CD4-positive, CD25-positive, alpha-beta regulatory T cell (primary cell): ENCODE measurements at regions not wholly inside any gene's neighbourhood (a gene's known extent, or its start where the extent isn't known, plus 50 kb on each side); places are given as distances from the start of the nearest gene placed in this dataset.

Source experiments
- ATAC-seq, 2 donors: fragments of 150-1000 bp; cut with Tn5 transposase; one replicate each; pipeline ENCODE4 v1.10.0; 2021; ENCODE audit warnings: low read depth in 2 of 2, moderate number of reproducible peaks in 2 of 2, moderate library complexity in 1 of 2
- DNase-seq, 3 donors: peaks; one replicate each; pipeline versions ENCODE4 v3.0.0 to v3.0.0-alpha.2; 2012 to 2022; ENCODE audit warnings: mixed read lengths in 1 of 3
- H3K27ac ChIP-seq: one replicate; pipeline ENCODE4 v1.7.0; 2013; ENCODE audit warnings: mild to moderate bottlenecking, low read length; ENCODE audit not compliant: insufficient read depth, poor library complexity, severe bottlenecking
- H3K27me3 ChIP-seq: one replicate; pipeline ENCODE4 v1.7.0; 2013; ENCODE audit warnings: low read length; ENCODE audit not compliant: control insufficient read depth, insufficient read depth
- H3K36me3 ChIP-seq: one replicate; pipeline ENCODE4 v1.7.0; 2013; ENCODE audit warnings: mild to moderate bottlenecking, low read length, moderate library complexity; ENCODE audit not compliant: control insufficient read depth, insufficient read depth
- H3K4me1 ChIP-seq: 2 replicates; pipeline ENCODE4 v1.7.0; 2013; ENCODE audit warnings: mild to moderate bottlenecking, low read length; ENCODE audit not compliant: insufficient read depth, control insufficient read depth, poor library complexity, severe bottlenecking
- H3K4me3 ChIP-seq: one replicate; pipeline ENCODE4 v1.7.0; 2013; ENCODE audit warnings: low read depth, mild to moderate bottlenecking, low read length, moderate library complexity
- H3K9me3 ChIP-seq, 2 experiments: 1 replicate in 1 of 2; 2 replicates in 1 of 2; pipeline ENCODE4 v1.7.0; 2013; ENCODE audit warnings: low read length in 2 of 2, mild to moderate bottlenecking in 1 of 2, moderate library complexity in 1 of 2; ENCODE audit not compliant: control insufficient read depth in 2 of 2
- H3K27ac Mint-ChIP-seq, 3 donors: one replicate each; pipeline ENCODE4 v1.8.0; 2020 to 2022; ENCODE audit warnings: mild to moderate bottlenecking in 3 of 3, mixed read lengths in 3 of 3, moderate library complexity in 2 of 3
- H3K27me3 Mint-ChIP-seq: one replicate; pipeline ENCODE4 v1.8.0; 2022; ENCODE audit warnings: mild to moderate bottlenecking, mixed read lengths
- H3K36me3 Mint-ChIP-seq: one replicate; pipeline ENCODE4 v1.8.0; 2020; ENCODE audit warnings: mixed read lengths
- H3K4me1 Mint-ChIP-seq, 4 donors: one replicate each; pipeline ENCODE4 v1.8.0; 2020 to 2022; ENCODE audit warnings: mixed read lengths in 4 of 4, mild to moderate bottlenecking in 1 of 4
- H3K4me3 Mint-ChIP-seq, 4 donors: one replicate each; pipeline ENCODE4 v1.8.0; 2020 to 2022; ENCODE audit warnings: mild to moderate bottlenecking in 4 of 4, mixed read lengths in 4 of 4, moderate library complexity in 3 of 4
- H3K9me3 Mint-ChIP-seq, 7 donors: one replicate each; pipeline ENCODE4 v1.8.0; 2020 to 2022; ENCODE audit warnings: mixed read lengths in 7 of 7, mild to moderate bottlenecking in 3 of 7, moderate library complexity in 2 of 7

DNA sequence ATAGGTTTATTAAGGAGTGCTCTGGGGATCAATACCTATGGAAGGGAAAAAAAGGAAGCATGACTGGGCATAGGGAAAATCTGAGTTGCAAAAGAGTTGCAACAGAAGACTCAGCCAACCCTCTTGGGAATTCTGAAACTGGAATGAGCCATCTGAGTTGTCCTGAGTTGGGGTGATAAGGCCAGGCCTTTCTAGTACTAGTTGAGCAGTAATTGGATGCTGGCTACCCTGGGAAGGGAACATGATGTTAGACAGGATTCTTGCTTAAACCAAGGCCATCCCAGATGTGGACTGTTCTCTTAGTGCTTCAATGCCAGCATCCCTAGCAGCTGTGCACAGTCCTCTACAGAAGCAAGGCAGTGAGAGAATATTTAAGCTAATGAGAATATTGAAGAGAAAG is 348.8 kb upstream of the GULP1 start:
- Histone ChIP-seq H3K27ac (no peak overlapping the region), H3K27me3 (no peaks in the 10 kb centered on the region), H3K36me3 (no peaks in the 10 kb centered on the region), H3K4me3 (no peak overlapping the region), H3K9me3 (no peaks in the 10 kb centered on the region), H3K4me1 (no peaks in the 10 kb centered on the region)
- ATAC-seq, result no peak
- Mint-ChIP-seq H3K4me1 (no peaks in the 10 kb centered on the region), H3K27me3 (no peaks in the 10 kb centered on the region), H3K27ac (no peak overlapping the region), H3K9me3 (peaks cover 0 to 12% (median 0%) of the 10 kb centered on the region in 7 donors), H3K4me3 (no peak overlapping the region), H3K36me3 (no peaks in the 10 kb centered on the region)
- no peak for DNase-seq

DNA sequence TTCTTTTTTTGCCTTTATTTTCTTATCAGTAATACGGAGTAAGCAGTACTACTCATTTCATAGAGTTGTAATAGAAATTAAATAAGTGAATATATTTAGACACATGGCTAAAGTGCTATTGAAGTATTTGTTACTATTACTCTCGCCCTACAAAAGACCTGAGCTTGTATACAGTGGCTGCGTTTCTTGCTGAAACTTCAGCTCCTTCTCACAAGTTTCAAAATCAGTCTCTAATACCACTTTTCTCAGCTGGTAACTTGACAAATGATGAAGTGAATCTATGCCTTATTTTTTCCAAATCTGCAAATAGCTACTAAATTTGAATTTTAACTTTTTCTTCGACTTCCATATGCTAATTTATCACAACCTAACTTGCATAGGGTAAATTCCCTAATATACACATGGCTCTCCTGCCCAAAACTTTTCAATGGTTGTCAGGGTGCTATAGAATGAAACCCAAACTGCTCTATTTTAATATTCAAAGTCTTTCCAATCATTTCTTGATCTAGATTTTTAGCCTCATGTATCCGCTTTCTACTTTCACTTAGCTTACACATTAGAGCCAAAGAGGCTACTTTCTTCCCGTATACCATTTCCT is 347.8 kb upstream of the GULP1 start:
- Mint-ChIP-seq H3K27ac (no peak overlapping the region), H3K36me3 (no peaks in the 10 kb centered on the region), H3K4me1 (no peaks in the 10 kb centered on the region), H3K9me3 (peaks cover 0 to 12% (median 3%) of the 10 kb centered on the region in 7 donors), H3K27me3 (no peaks in the 10 kb centered on the region), H3K4me3 (no peak overlapping the region)
- no peak overlapping the region for H3K27ac ChIP-seq
- DNase-seq, result no peak
- no peak for ATAC-seq
- no peaks in the 10 kb centered on the region for H3K9me3 ChIP-seq
- no peaks in the 10 kb centered on the region for H3K36me3 ChIP-seq
- H3K27me3 ChIP-seq, result no peaks in the 10 kb centered on the region
- H3K4me1 ChIP-seq, result no peaks in the 10 kb centered on the region
- no peak overlapping the region for H3K4me3 ChIP-seq

- Mint-ChIP-seq H3K27ac (no peak overlapping the region), H3K4me3 (no peak overlapping the region), H3K36me3 (peaks cover 5% of the 10 kb centered on the region), H3K9me3 (peaks cover 3 to 28% (median 9%) of the 10 kb centered on the region in 7 donors), H3K27me3 (no peaks in the 10 kb centered on the region), H3K4me1 (no peaks in the 10 kb centered on the region)
- ATAC-seq (no peak), DNase-seq (no peak)
- no peak overlapping the region for H3K4me3 ChIP-seq
- no peaks in the 10 kb centered on the region for H3K4me1 ChIP-seq
- H3K9me3 ChIP-seq, result no peaks in the 10 kb centered on the region
- H3K27ac ChIP-seq, result no peak overlapping the region
- no peaks in the 10 kb centered on the region for H3K36me3 ChIP-seq
- H3K27me3 ChIP-seq, result no peaks in the 10 kb centered on the region
Measured at GRCh38 chr2:187949859-187950258, 341.8 kb upstream of the GULP1 start.

- Mint-ChIP-seq H3K27ac (no peak overlapping the region), H3K36me3 (peaks cover 5% of the 10 kb centered on the region), H3K4me3 (no peak overlapping the region), H3K4me1 (no peaks in the 10 kb centered on the region), H3K27me3 (no peaks in the 10 kb centered on the region), H3K9me3 (peaks cover 2 to 36% (median 9%) of the 10 kb centered on the region in 7 donors)
- Histone ChIP-seq H3K27ac (no peak overlapping the region), H3K4me1 (no peaks in the 10 kb centered on the region), H3K9me3 (no peaks in the 10 kb centered on the region), H3K36me3 (no peaks in the 10 kb centered on the region), H3K4me3 (no peak overlapping the region), H3K27me3 (no peaks in the 10 kb centered on the region)
- DNase-seq (no peak), ATAC-seq (no peak)
Measured at GRCh38 chr2:187951470-187952218, 340.0 kb upstream of the GULP1 start.

DNA sequence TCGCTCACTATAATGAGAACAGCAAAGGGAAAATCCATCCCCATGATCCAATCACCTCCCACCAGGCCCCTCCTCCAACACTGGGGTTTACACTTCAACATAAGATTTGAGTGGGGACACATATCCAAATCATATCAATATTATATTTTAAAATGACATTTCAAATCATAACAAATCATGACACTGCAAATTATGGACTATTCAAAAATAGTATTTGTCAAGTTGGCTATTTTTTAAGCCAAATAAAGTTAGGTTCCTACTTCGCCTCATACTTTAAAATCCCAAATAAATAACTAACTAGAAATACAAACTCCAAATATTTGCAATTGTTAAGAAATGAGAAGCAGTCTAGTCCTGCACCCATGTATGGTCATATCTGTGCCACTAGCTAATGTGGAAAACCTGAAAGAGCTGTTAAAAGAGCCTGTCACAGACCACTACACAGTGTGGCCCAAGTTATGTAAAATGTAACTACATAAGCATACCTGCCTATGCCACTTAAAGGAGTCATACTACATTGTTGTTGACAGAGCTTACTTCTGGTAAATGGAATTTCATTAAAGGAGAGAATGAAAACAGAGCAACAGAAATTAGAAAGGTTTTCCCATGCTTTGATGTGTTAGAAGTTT is 334.7 kb upstream of the GULP1 start:
- H3K27ac ChIP-seq, result no peak overlapping the region
- H3K9me3 Mint-ChIP-seq, result peaks cover 0 to 26% (median 7%) of the 10 kb centered on the region in 7 donors
- no peaks in the 10 kb centered on the region for H3K27me3 Mint-ChIP-seq
- no peaks in the 10 kb centered on the region for H3K4me1 ChIP-seq
- H3K27ac Mint-ChIP-seq, result no peak overlapping the region
- H3K36me3 Mint-ChIP-seq, result no peaks in the 10 kb centered on the region
- no peaks in the 10 kb centered on the region for H3K27me3 ChIP-seq
- DNase-seq, result no peak
- ATAC-seq, result no peak
- H3K36me3 ChIP-seq, result no peaks in the 10 kb centered on the region
- no peak overlapping the region for H3K4me3 ChIP-seq
- H3K4me1 Mint-ChIP-seq, result no peaks in the 10 kb centered on the region
- no peaks in the 10 kb centered on the region for H3K9me3 ChIP-seq
- no peak overlapping the region for H3K4me3 Mint-ChIP-seq

DNA sequence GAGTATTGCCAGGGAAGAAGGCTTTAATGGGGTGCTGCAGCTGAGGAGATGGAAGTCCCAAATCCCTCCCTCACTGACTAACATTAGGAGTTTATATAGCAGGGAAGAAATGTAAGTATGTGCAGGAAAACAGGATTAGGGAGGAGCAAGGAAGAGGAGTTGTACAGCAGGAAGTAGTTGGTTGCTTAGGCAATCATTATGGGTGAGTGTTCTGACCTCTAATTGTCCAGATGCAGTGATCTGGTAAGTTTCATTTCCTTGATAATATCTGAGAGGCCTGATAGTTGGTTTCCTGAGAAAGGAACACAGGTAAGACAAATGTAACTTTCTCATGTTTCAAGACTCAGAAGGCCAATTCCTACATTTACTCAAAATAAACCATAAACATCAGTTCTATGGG is 331.9 kb upstream of the GULP1 start:
- H3K4me1 Mint-ChIP-seq, result no peaks in the 10 kb centered on the region
- Histone ChIP-seq H3K36me3 (no peaks in the 10 kb centered on the region), H3K4me1 (no peaks in the 10 kb centered on the region), H3K27ac (no peak overlapping the region), H3K9me3 (no peaks in the 10 kb centered on the region), H3K4me3 (no peak overlapping the region), H3K27me3 (no peaks in the 10 kb centered on the region)
- no peaks in the 10 kb centered on the region for H3K27me3 Mint-ChIP-seq
- no peak overlapping the region for H3K27ac Mint-ChIP-seq
- H3K4me3 Mint-ChIP-seq, result no peak overlapping the region
- no peak for ATAC-seq
- H3K9me3 Mint-ChIP-seq, result peaks cover 0 to 8% (median 0%) of the 10 kb centered on the region in 7 donors
- DNase-seq, result no peak
- H3K36me3 Mint-ChIP-seq, result no peaks in the 10 kb centered on the region

DNA sequence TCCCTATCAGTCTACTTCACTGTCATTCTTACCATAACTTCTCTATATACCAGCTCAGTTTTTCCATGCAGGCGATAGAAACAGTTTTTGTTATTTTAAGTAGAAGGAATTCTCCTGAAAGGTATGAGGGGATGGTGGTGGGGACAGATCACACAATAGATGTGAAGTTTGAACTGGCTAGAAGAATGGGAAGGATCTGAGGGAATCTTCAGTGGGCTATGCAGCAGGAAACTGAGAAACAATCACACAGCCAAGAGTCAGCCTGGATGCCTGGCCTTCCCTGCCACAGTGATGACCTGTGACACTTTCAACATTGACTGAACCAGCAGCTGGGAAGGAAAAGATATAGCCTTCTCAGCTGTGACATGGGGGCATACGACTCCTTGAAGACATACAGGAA is 329.1 kb upstream of the GULP1 start:
- no peaks in the 10 kb centered on the region for H3K27me3 ChIP-seq
- H3K36me3 ChIP-seq, result no peaks in the 10 kb centered on the region
- Mint-ChIP-seq H3K4me1 (no peaks in the 10 kb centered on the region), H3K27ac (no peak overlapping the region), H3K9me3 (peaks cover 0 to 3% (median 0%) of the 10 kb centered on the region in 7 donors), H3K36me3 (no peaks in the 10 kb centered on the region), H3K27me3 (no peaks in the 10 kb centered on the region), H3K4me3 (no peak overlapping the region)
- no peak for DNase-seq
- H3K4me1 ChIP-seq, result no peaks in the 10 kb centered on the region
- no peak for ATAC-seq
- no peak overlapping the region for H3K4me3 ChIP-seq
- H3K9me3 ChIP-seq, result no peaks in the 10 kb centered on the region
- H3K27ac ChIP-seq, result no peak overlapping the region
